WTC11 (cell line): ENCODE measurements at regions not wholly inside any gene's neighbourhood (a gene's known extent, or its start where the extent isn't known, plus 50 kb on each side); places are given as distances from the start of the nearest gene placed in this dataset.

Source experiments
- ATAC-seq: fragments of 200-7000 bp; cut with Tn5 transposase; 2 replicates; pipeline ENCODE4 v1.10.0; 2021; ENCODE audit warnings: mild to moderate bottlenecking, moderate library complexity
- CTCF ChIA-PET: fragments of 300-600 bp; sonication (Branson Sonifier 250); formaldehyde crosslinking; loops from one replicate; lab custom pipeline; 2021; ENCODE audit warnings: antibody characterized with exemption; lab: Charles Lee
- POLR2A ChIA-PET: fragments of 350-600 bp; sonication (Branson Sonifier 250); formaldehyde crosslinking; loops from one replicate; lab custom pipeline; 2021; ENCODE audit warnings: antibody characterized with exemption; lab: Charles Lee
- DNase-seq: peaks from one replicate; pipeline ENCODE4 v3.0.0; 2021; ENCODE audit warnings: low spot score
- H3K27ac Mint-ChIP-seq: 2 replicates; pipeline ENCODE4 v1.8.0; 2021; ENCODE audit warnings: mixed read lengths
- H3K27me3 Mint-ChIP-seq: 2 replicates; pipeline ENCODE4 v1.8.0; 2021; ENCODE audit warnings: low read depth, mild to moderate bottlenecking, moderate library complexity, mixed read lengths
- H3K36me3 Mint-ChIP-seq: 2 replicates; pipeline ENCODE4 v1.8.0; 2021; ENCODE audit warnings: mixed read lengths
- H3K4me1 Mint-ChIP-seq: 2 replicates; pipeline ENCODE4 v1.8.0; 2022; ENCODE audit warnings: mixed read lengths
- H3K4me3 Mint-ChIP-seq: 2 replicates; pipeline ENCODE4 v1.8.0; 2021; ENCODE audit warnings: mild to moderate bottlenecking, moderate library complexity, mixed read lengths
- H3K9me3 Mint-ChIP-seq: 2 replicates; pipeline ENCODE4 v1.8.0; 2021; ENCODE audit warnings: mixed read lengths
- ATF2 ChIP-seq: sonication (generic); formaldehyde crosslinking; IDR thresholded peaks from 2 replicates; pipeline ENCODE4 v1.8.1; 2022; ENCODE audit warnings: low read depth, missing genetic modification reagents, borderline replicate concordance
- ESRRA ChIP-seq: sonication (generic); formaldehyde crosslinking; IDR thresholded peaks from 2 replicates; pipeline ENCODE4 v1.8.1; 2022; ENCODE audit warnings: mild to moderate bottlenecking, missing genetic modification reagents, borderline replicate concordance
- ETV6 ChIP-seq: sonication (generic); formaldehyde crosslinking; IDR thresholded peaks from 2 replicates; pipeline ENCODE4 v1.8.1; 2022; ENCODE audit warnings: mild to moderate bottlenecking, missing genetic modification reagents
- FOXK1 ChIP-seq: sonication (generic); formaldehyde crosslinking; IDR thresholded peaks from 2 replicates; pipeline ENCODE4 v1.8.0; 2022; ENCODE audit warnings: mild to moderate bottlenecking, moderate library complexity, missing genetic modification reagents
- GTF2I ChIP-seq: fragments of 250-450 bp; sonication (Bioruptor Pico); conservative IDR thresholded peaks from 2 replicates; pipeline ENCODE4 v1.4.0; 2021; ENCODE audit warnings: mild to moderate bottlenecking
- IRF2 ChIP-seq: sonication (generic); formaldehyde crosslinking; IDR thresholded peaks from 2 replicates; pipeline ENCODE4 v1.8.0; 2022; ENCODE audit warnings: low read depth, missing genetic modification reagents, borderline replicate concordance
- JAZF1 ChIP-seq: fragments of 250-450 bp; sonication (Bioruptor Pico); IDR thresholded peaks from 2 replicates; pipeline ENCODE4 v1.9.0; 2021; ENCODE audit warnings: moderate library complexity, mild to moderate bottlenecking, inconsistent platforms
- JUN ChIP-seq: sonication (generic); formaldehyde crosslinking; IDR thresholded peaks from 2 replicates; pipeline ENCODE4 v1.8.0; 2023; ENCODE audit warnings: mild to moderate bottlenecking, missing genetic modification reagents
- MLX ChIP-seq: sonication (generic); formaldehyde crosslinking; IDR thresholded peaks from 2 replicates; pipeline ENCODE4 v1.8.1; 2023; ENCODE audit warnings: mild to moderate bottlenecking, missing genetic modification reagents, moderate library complexity
- MXD4 ChIP-seq: fragments of 250-450 bp; sonication (Bioruptor Pico); IDR thresholded peaks from 2 replicates; pipeline ENCODE4 v1.8.0; 2021; ENCODE audit warnings: mild to moderate bottlenecking, moderate library complexity, borderline replicate concordance
- NFYB ChIP-seq: sonication (generic); formaldehyde crosslinking; conservative IDR thresholded peaks from 2 replicates; pipeline ENCODE4 v1.8.0; 2022; ENCODE audit warnings: low read depth, missing genetic modification reagents
- NR3C1 ChIP-seq: sonication (generic); formaldehyde crosslinking; conservative IDR thresholded peaks from 2 replicates; pipeline ENCODE4 v1.8.1; 2023; ENCODE audit warnings: low read depth, mild to moderate bottlenecking, missing genetic modification reagents
- SMAD3 ChIP-seq: sonication (generic); formaldehyde crosslinking; IDR thresholded peaks from 2 replicates; pipeline ENCODE4 v1.8.0; 2022; ENCODE audit warnings: missing genetic modification reagents, mild to moderate bottlenecking, borderline replicate concordance
- ZNF121 ChIP-seq: sonication (generic); formaldehyde crosslinking; IDR thresholded peaks from 2 replicates; pipeline ENCODE4 v1.8.0; 2023; ENCODE audit warnings: missing genetic modification reagents
- ZNF138 ChIP-seq: sonication (generic); formaldehyde crosslinking; conservative IDR thresholded peaks from 2 replicates; pipeline ENCODE4 v1.8.1; 2022; ENCODE audit warnings: mild to moderate bottlenecking, moderate library complexity, missing genetic modification reagents
- ZNF219 ChIP-seq: sonication (generic); formaldehyde crosslinking; IDR thresholded peaks from 2 replicates; pipeline ENCODE4 v1.8.0; 2023; ENCODE audit warnings: missing genetic modification reagents, mild to moderate bottlenecking, borderline replicate concordance
- ZNF416 ChIP-seq: fragments of 250-450 bp; sonication (Bioruptor Pico); IDR thresholded peaks from 2 replicates; pipeline ENCODE4 v1.9.0; 2021; ENCODE audit warnings: mild to moderate bottlenecking, inconsistent platforms
- TF ChIP-seq, protein P1 (sequence below): sonication (generic); formaldehyde crosslinking; IDR thresholded peaks from 2 replicates; pipeline ENCODE4 v1.8.1; 2022; ENCODE audit warnings: mild to moderate bottlenecking, moderate library complexity, missing genetic modification reagents
- TF ChIP-seq, protein P2 (sequence below): sonication (generic); formaldehyde crosslinking; conservative IDR thresholded peaks from 2 replicates; pipeline ENCODE4 v1.8.1; 2022; ENCODE audit warnings: mild to moderate bottlenecking, missing genetic modification reagents
- TF ChIP-seq, protein P3 (sequence below): sonication (generic); formaldehyde crosslinking; IDR thresholded peaks from 2 replicates; pipeline ENCODE4 v1.8.0; 2022; ENCODE audit warnings: mild to moderate bottlenecking, missing genetic modification reagents
- TF ChIP-seq, protein P4 (sequence below): sonication (generic); formaldehyde crosslinking; IDR thresholded peaks from 2 replicates; pipeline ENCODE4 v1.8.1; 2023; ENCODE audit warnings: mild to moderate bottlenecking, missing genetic modification reagents, moderate library complexity
- TF ChIP-seq, protein P5 (sequence below): sonication (generic); formaldehyde crosslinking; IDR thresholded peaks from 2 replicates; pipeline ENCODE4 v1.8.0; 2023; ENCODE audit warnings: missing genetic modification reagents, mild to moderate bottlenecking, borderline replicate concordance

GRCh38 chr4:166274136-166274761 lies 401.2 kb downstream of the TLL1 start (continued):
- TF ChIP-seq ATF2 (CRISPR knock-in tag) (no peak), MLX (CRISPR knock-in tag) (no peak), ETV6 (CRISPR knock-in tag) (no peak)
- TF ChIP-seq, protein P1, sequence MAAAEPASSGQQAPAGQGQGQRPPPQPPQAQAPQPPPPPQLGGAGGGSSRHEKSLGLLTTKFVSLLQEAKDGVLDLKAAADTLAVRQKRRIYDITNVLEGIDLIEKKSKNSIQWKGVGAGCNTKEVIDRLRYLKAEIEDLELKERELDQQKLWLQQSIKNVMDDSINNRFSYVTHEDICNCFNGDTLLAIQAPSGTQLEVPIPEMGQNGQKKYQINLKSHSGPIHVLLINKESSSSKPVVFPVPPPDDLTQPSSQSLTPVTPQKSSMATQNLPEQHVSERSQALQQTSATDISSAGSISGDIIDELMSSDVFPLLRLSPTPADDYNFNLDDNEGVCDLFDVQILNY (CRISPR knock-in tag) = no peak

- Mint-ChIP-seq H3K9me3 (no peaks in the 10 kb centered on the region), H3K27ac (no peak overlapping the region; the same call in 1 of the 2 replicates), H3K4me3 (no peak overlapping the region), H3K36me3 (no peaks in the 10 kb centered on the region), H3K27me3 (no peaks in the 10 kb centered on the region), H3K4me1 (no peaks in the 10 kb centered on the region)
- TF ChIP-seq, protein P2, sequence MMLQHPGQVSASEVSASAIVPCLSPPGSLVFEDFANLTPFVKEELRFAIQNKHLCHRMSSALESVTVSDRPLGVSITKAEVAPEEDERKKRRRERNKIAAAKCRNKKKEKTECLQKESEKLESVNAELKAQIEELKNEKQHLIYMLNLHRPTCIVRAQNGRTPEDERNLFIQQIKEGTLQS = no peak
- no peak for TF ChIP-seq ZNF138 (CRISPR knock-in tag)
- TF ChIP-seq, protein P3, sequence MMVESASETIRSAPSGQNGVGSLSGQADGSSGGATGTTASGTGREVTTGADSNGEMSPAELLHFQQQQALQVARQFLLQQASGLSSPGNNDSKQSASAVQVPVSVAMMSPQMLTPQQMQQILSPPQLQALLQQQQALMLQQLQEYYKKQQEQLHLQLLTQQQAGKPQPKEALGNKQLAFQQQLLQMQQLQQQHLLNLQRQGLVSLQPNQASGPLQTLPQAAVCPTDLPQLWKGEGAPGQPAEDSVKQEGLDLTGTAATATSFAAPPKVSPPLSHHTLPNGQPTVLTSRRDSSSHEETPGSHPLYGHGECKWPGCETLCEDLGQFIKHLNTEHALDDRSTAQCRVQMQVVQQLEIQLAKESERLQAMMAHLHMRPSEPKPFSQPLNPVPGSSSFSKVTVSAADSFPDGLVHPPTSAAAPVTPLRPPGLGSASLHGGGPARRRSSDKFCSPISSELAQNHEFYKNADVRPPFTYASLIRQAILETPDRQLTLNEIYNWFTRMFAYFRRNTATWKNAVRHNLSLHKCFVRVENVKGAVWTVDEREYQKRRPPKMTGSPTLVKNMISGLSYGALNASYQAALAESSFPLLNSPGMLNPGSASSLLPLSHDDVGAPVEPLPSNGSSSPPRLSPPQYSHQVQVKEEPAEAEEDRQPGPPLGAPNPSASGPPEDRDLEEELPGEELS = no peak
- TF ChIP-seq ZNF219 (CRISPR knock-in tag) = no peak
- no peak for TF ChIP-seq JAZF1 (CRISPR knock-in tag)
- TF ChIP-seq ZNF416 (CRISPR knock-in tag) = no peak
- no peak for TF ChIP-seq SMAD3 (CRISPR knock-in tag)
- no peak for TF ChIP-seq ZNF121 (CRISPR knock-in tag)
- TF ChIP-seq, protein P4, sequence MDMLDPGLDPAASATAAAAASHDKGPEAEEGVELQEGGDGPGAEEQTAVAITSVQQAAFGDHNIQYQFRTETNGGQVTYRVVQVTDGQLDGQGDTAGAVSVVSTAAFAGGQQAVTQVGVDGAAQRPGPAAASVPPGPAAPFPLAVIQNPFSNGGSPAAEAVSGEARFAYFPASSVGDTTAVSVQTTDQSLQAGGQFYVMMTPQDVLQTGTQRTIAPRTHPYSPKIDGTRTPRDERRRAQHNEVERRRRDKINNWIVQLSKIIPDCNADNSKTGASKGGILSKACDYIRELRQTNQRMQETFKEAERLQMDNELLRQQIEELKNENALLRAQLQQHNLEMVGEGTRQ = no peak
- TF ChIP-seq IRF2 = no peak
- no peak for TF ChIP-seq JUN (CRISPR knock-in tag)
- no peak for TF ChIP-seq GTF2I (CRISPR knock-in tag)
- DNase-seq = no peak
- POLR2A ChIA-PET = no interaction called here
- no peak for ATAC-seq
- CTCF ChIA-PET = no interaction called here
Measured at GRCh38 chr4:166274775-166275174, 401.7 kb downstream of the TLL1 start.

- CTCF ChIA-PET = no interaction called here
- Mint-ChIP-seq H3K4me1 (no peaks in the 10 kb centered on the region), H3K9me3 (no peaks in the 10 kb centered on the region), H3K27me3 (no peaks in the 10 kb centered on the region), H3K27ac (no peak overlapping the region), H3K4me3 (no peak overlapping the region), H3K36me3 (no peaks in the 10 kb centered on the region)
- POLR2A ChIA-PET = no interaction called here
- no peak for DNase-seq
- ATAC-seq = no peak
- TF ChIP-seq FOXK1 (CRISPR knock-in tag) = no peak
- no peak for TF ChIP-seq NR3C1 (CRISPR knock-in tag)
- TF ChIP-seq, protein P5, sequence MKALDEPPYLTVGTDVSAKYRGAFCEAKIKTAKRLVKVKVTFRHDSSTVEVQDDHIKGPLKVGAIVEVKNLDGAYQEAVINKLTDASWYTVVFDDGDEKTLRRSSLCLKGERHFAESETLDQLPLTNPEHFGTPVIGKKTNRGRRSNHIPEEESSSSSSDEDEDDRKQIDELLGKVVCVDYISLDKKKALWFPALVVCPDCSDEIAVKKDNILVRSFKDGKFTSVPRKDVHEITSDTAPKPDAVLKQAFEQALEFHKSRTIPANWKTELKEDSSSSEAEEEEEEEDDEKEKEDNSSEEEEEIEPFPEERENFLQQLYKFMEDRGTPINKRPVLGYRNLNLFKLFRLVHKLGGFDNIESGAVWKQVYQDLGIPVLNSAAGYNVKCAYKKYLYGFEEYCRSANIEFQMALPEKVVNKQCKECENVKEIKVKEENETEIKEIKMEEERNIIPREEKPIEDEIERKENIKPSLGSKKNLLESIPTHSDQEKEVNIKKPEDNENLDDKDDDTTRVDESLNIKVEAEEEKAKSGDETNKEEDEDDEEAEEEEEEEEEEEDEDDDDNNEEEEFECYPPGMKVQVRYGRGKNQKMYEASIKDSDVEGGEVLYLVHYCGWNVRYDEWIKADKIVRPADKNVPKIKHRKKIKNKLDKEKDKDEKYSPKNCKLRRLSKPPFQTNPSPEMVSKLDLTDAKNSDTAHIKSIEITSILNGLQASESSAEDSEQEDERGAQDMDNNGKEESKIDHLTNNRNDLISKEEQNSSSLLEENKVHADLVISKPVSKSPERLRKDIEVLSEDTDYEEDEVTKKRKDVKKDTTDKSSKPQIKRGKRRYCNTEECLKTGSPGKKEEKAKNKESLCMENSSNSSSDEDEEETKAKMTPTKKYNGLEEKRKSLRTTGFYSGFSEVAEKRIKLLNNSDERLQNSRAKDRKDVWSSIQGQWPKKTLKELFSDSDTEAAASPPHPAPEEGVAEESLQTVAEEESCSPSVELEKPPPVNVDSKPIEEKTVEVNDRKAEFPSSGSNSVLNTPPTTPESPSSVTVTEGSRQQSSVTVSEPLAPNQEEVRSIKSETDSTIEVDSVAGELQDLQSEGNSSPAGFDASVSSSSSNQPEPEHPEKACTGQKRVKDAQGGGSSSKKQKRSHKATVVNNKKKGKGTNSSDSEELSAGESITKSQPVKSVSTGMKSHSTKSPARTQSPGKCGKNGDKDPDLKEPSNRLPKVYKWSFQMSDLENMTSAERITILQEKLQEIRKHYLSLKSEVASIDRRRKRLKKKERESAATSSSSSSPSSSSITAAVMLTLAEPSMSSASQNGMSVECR = no peak
- no peak for TF ChIP-seq ESRRA (CRISPR knock-in tag)
- TF ChIP-seq NFYB (CRISPR knock-in tag) = no peak
- TF ChIP-seq MXD4 (CRISPR knock-in tag) = no peak
- no peak for TF ChIP-seq SMAD3 (CRISPR knock-in tag)
Measured at GRCh38 chr4:166277401-166277800, 404.4 kb downstream of the TLL1 start.
